ENCODE measurements at regions not wholly inside any gene's neighbourhood (a gene's known extent, or its start where the extent isn't known, plus 50 kb on each side); places are given as distances from the start of the nearest gene placed in this dataset.

- TF ChIP-seq CTCF (IDR thresholded peaks at IDR 0.05) (no peak), POLR2A (IDR thresholded peaks at IDR 0.05) (no peak)
Observed at GRCh38 chr17:45648642-45649041, 135.5 kb upstream of the CRHR1 start.

All from thyroid gland (tissue), 4 donors.